UCSD-AML1 (cell line): ENCODE measurements at regions not wholly inside any gene's neighbourhood (a gene's known extent, or its start where the extent isn't known, plus 50 kb on each side); places are given as distances from the start of the nearest gene placed in this dataset.
A peak's percentile ranks its signal among the peaks of the same experiment; 100 is the strongest.
"Not testable (repeated sequence)": the region's sequence is repeated elsewhere in the genome, so short reads cannot be mapped to it uniquely, and the experiment has no call there.

Experiments
- DNase-seq: peaks from one replicate; lab custom pipeline; 2025; ENCODE audit not compliant: unreplicated experiment; lab: John Stamatoyannopoulos, UW

- DNase-seq: no peak
These were observed 309.4 kb downstream of the ZNF674 start for GRCh38 chrX:46235778-46236177.

- no peak for DNase-seq
These were observed 310.4 kb downstream of the ZNF674 start for GRCh38 chrX:46234775-46235174.

GRCh38 chrX:46228389-46228788 lies 316.8 kb downstream of the ZNF674 start:
- DNase-seq: no peak

GRCh38 chrX:46226422-46226821 lies 318.8 kb downstream of the ZNF674 start:
- DNase-seq: no peak

DNA sequence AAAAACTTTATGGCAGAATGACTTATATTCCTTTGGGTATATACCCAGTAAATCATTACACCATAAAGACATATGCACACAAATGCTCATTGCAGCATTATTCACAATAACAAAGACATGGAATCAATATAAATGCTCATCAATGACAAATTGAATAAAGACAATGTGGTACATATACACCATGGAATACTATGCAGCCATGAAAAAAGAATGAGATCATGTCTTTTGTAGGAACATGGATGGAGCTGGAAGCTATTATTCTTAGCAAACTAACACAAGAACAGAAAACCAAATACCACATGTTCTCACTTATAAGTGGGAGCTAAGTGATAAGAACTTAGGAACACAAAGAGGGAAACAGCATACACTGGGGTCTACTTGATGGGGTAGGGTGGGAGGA lies 321.7 kb downstream of the ZNF674 start:
- not testable (repeated sequence) for DNase-seq

- DNase-seq: no peak
These were observed 324.4 kb downstream of the ZNF674 start for GRCh38 chrX:46220822-46221221.

DNA sequence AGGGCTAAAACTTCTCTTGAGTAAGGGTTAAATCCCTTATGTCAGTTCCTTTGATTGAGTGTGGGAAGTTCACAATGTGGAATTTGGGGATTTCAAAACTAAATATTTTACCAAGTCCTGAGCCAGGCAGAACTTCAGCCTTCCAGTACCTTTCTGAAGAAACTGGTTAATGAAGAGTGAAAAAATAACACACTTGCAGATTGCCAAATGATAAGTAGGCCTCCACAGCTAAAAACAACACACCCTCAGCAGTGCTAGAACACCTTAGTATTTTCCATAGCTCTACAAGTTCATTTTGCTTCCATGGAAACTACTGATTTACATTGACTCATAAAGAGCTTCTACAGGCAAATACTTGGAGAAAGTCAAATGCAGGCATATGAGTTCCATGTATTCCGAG lies 326.8 kb downstream of the ZNF674 start:
- DNase-seq: no peak

- no peak for DNase-seq
These were observed 328.8 kb downstream of the ZNF674 start for GRCh38 chrX:46216406-46216805.

- DNase-seq: no peak
These were observed 334.1 kb downstream of the ZNF674 start for GRCh38 chrX:46211079-46211478.

- no peak for DNase-seq
These were observed 335.5 kb downstream of the ZNF674 start for GRCh38 chrX:46209768-46210167.

GRCh38 chrX:46209037-46209436 lies 336.2 kb downstream of the ZNF674 start:
- no peak for DNase-seq

DNA sequence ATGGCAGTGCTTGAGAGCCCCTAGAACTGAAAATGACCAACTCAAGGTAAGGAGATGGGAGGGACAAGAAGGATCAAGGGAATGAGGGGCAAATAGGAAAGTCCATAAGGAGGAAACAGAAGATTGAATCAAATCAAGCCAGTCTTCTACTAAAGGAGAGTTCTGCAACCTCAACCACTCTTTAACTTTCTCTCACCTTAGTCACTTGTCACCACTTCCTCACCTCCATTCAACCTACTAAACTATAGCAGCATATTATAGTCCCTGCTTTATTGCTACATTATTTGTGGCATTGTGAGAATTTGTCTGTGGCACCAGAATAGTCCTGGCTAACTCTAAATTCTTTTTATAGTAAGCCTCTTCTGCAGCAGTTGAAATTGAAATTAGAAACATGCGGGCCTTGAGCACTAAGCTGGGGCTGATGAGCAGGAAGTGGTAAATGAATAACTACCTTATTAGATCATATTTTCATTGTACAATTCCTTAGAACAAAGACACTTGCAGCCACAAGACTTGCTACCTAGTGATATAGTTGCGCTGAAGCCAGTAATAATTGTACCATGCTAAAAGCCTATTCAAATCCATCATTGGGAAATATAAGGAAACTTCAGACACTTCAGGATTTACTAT lies 336.9 kb downstream of the ZNF674 start:
- no peak for DNase-seq

- no peak for DNase-seq
These were observed 340.3 kb downstream of the ZNF674 start for GRCh38 chrX:46204721-46205422.

DNA sequence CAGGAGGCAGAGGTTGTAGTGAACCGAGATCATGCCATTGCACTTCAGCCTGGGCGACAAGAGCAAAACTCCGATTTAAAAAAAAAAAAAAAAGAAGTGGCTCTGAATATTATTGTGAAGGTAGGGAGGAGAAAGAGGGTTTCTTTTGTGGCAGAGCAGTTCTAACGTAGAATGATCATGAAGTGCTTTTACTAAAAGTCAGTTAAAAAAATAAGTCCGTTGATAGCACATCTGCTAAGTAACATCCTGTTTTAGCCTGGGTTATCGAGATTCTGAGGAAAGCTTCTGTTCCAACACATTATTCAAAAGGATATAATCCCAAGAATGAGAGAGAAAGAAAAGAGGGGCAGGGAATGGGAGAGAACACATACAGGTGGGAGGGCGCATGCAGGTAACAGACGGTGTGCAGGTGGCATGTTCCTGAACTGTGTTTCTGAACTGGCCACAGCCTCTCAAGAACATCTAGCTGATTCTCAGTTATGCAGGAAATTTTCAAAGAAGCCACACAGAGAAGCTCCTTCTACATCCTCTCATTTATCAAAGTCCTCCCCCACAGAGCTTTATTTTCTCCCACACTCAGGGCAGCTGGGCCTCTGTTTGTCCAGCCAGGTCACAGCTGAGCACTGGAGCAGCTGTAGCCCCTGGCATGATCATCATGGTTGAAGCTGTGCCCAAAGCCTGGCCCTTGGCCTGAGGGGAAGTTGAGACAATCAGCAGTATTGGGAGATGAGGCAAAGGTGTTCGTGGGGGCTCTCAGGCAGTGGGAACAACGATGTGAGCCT lies 342.3 kb downstream of the ZNF674 start:
- no peak for DNase-seq

- no peak for DNase-seq
These were observed 344.8 kb downstream of the ZNF674 start for GRCh38 chrX:46200413-46200812.

DNA sequence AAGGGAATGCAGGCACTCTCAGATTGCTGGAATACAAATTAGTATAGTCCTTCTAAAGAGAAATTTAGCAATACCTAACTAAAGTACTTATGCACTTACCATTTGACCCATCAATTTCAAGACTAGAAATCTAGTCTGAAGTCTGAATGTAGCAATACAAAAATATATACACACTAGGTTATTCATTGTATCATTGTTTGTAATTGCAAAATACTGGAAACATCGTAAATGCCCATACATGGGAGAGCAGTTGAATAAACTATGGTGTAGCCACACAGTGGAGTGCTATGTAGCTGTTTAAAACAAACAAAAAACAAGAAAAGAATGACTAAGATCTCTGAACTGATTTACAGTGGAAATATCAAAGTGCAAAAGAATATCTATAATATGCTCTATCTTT lies 346.4 kb downstream of the ZNF674 start:
- DNase-seq: no peak

- not testable (repeated sequence) for DNase-seq
These were observed 358.5 kb downstream of the ZNF674 start for GRCh38 chrX:46186811-46187106.

- no peak for DNase-seq
These were observed 359.1 kb downstream of the ZNF674 start for GRCh38 chrX:46185923-46186810.

DNA sequence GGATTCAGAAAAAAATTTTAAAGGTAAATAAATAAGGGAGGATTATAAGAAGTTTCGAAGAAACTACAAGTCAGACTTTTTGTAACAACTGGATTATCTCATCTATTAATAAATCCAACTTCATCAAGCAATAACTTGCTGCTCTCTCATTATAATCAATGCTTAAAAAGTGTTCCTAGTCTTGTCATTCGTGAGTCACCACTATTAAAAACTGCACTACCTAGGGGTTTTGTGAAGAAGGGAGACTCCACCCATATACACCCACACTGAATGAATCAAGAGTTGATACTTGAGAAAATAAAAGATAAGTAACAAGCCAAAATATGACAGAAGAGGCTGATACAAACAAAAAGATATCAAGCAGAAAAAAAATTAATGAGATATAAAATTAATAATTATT lies 360.5 kb downstream of the ZNF674 start:
- no peak for DNase-seq

DNA sequence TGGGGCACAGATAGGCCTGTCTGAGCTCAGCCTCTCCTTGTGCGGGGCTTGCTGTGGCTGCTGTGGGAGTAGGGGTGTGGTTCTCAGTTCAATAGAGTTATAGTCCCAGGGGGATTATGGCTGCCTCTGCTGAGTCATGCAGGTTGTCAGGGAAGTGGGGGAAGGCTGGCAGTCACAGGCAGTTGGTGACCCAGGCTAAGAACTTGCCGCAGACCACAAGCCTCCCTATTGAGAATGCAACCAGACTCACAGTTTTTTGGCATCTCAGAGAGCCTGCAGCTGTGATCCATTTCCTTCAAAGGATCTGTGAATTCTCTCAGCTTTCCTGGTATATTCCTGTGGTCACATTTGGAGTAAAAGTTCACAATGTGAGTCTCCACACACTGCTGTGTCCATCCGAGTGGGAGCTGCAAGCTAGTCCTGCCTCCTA lies 364.9 kb downstream of the ZNF674 start:
- DNase-seq: peak; percentile 76

- DNase-seq: no peak
These were observed 365.5 kb downstream of the ZNF674 start for GRCh38 chrX:46179748-46180147.
